HAP-1 (cell line): ENCODE measurements at regions not wholly inside any gene's neighbourhood (a gene's known extent, or its start where the extent isn't known, plus 50 kb on each side); places are given as distances from the start of the nearest gene placed in this dataset.

ENCODE experiments used
- DNase-seq, 2 experiments: peaks; one replicate each; pipeline ENCODE4 v3.0.0-alpha.2; 2016 to 2020; ENCODE audit warnings: low spot score in 2 of 2
- H3K27me3 ChIP-seq: fragments of 250-450 bp; sonication (Bioruptor Pico); 2 replicates; pipeline ENCODE4 v1.5.1; 2020; ENCODE audit warnings: low read depth, mild to moderate bottlenecking, moderate library complexity
- H3K36me3 ChIP-seq: fragments of 250-450 bp; sonication (Bioruptor Pico); replicated peaks from 2 replicates; pipeline ENCODE4 v1.5.1; 2020; ENCODE audit warnings: mild to moderate bottlenecking
- H3K4me1 ChIP-seq: fragments of 250-450 bp; sonication (Bioruptor Pico); 2 replicates; pipeline ENCODE4 v1.5.1; 2020; ENCODE audit warnings: mild to moderate bottlenecking
- H3K4me3 ChIP-seq: fragments of 250-450 bp; sonication (Bioruptor Pico); 2 replicates; pipeline ENCODE4 v1.5.1; 2020; ENCODE audit warnings: mild to moderate bottlenecking, moderate library complexity
- H3K9me3 ChIP-seq: fragments of 250-450 bp; sonication (Bioruptor Pico); 2 replicates; pipeline ENCODE4 v1.5.1; 2020; ENCODE audit warnings: mild to moderate bottlenecking, moderate library complexity
- in situ Hi-C: fragments of 300-500 bp; cut with MboI; formaldehyde crosslinking; loops from 3 replicates; pipeline ENCODE4 v1.14.3; 2020; ENCODE audit warnings: low sequenced_read_pairs, inconsistent platforms, mixed read lengths

DNA sequence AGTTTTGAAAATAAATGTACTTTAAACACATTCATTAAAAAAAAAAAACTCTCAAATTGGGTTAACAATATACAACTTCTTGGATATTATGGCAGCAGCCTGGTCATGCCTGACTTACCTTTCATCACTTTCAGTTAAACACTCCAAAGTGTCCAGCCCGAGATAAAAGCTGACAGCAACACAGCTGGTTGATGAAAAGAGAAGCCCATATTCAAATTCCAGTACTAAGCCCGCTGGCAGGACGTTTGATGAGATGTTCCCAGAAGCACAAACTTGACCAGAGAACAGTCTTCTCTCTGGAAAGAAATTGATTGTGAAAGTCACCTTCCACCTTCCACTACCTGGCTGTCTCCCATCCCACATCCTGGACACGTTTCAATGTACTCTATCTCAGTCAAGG, 586.3 kb downstream of the TDRD15 start:
- H3K4me3 ChIP-seq, result no peak overlapping the region
- no peaks in the 10 kb centered on the region for H3K36me3 ChIP-seq
- no peaks in the 10 kb centered on the region for H3K9me3 ChIP-seq
- no peak for DNase-seq
- H3K27me3 ChIP-seq, result no peaks in the 10 kb centered on the region
- no peaks in the 10 kb centered on the region for H3K4me1 ChIP-seq
- in situ Hi-C loops, result no loop called here

DNA sequence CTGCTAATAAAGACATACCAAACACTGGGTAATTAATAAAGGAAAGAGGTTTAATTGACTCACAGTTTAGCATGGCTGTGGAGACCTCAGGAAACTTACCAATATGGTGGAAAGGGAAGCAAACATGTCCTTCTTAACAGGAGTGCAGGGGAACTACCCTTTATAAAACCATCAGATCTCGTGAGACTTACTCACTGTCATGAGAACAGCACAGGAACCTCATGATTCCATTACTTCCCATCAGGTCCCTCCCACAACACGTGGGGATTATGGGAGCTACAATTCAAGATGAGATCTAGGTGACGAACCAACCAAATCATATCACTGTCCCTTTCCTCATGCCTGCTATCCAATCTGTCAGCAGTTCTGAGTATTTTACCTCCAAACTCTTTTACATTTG, 586.7 kb downstream of the TDRD15 start:
- in situ Hi-C loops, result no loop called here
- no peaks in the 10 kb centered on the region for H3K9me3 ChIP-seq

DNA sequence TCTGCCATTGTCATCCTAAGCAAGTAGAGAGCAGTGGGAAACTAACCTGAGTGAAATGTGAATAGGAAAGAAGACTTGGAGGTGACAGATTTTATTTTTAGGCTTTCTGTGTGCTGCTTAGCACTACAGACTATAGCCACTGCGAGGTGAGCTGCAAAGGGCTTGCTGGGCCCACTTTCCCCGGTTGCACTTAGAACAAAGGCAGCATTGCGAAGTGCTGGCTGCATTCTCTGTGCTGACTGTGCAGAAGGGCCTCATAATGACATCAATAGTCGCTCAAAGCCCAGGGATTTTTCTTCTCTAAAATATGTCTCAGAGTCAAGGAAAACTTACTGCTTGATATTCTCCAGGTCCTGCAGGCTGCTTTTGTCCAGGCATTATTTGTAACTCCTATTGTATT, 592.1 kb downstream of the TDRD15 start:
- DNase-seq, result no peak
- Histone ChIP-seq H3K4me1 (no peaks in the 10 kb centered on the region), H3K36me3 (no peaks in the 10 kb centered on the region), H3K27me3 (no peaks in the 10 kb centered on the region), H3K9me3 (no peaks in the 10 kb centered on the region), H3K4me3 (no peak overlapping the region)
- in situ Hi-C loops, result no loop called here

More for the DNA sequence above, 586.7 kb downstream of the TDRD15 start:
- H3K36me3 ChIP-seq, result no peaks in the 10 kb centered on the region
- H3K4me1 ChIP-seq, result no peaks in the 10 kb centered on the region
- H3K27me3 ChIP-seq, result no peaks in the 10 kb centered on the region
- H3K4me3 ChIP-seq, result no peak overlapping the region
- DNase-seq, result no peak

DNA sequence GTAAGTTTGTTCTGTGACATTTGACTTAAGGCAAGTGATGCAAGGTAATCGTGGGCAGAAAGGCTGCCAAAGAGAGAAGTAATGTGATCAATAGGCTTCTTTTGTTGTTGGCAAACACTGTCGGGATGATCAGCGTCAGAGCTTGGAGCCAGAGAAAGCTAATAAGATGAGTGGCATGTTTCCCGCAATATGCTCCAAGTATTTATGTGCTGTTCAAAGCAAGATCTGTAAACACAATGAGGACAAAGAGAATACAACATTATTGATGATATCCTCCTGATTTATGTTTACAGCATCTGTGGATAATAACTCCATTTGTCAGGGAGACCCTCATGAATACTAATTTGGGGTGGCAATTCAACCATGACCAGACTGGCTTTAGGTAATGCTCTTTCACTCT, 603.3 kb downstream of the TDRD15 start:
- Histone ChIP-seq H3K9me3 (no peaks in the 10 kb centered on the region), H3K27me3 (no peaks in the 10 kb centered on the region), H3K36me3 (no peaks in the 10 kb centered on the region), H3K4me1 (no peaks in the 10 kb centered on the region), H3K4me3 (no peak overlapping the region)
- in situ Hi-C loops, result no loop called here
- DNase-seq, result no peak

DNA sequence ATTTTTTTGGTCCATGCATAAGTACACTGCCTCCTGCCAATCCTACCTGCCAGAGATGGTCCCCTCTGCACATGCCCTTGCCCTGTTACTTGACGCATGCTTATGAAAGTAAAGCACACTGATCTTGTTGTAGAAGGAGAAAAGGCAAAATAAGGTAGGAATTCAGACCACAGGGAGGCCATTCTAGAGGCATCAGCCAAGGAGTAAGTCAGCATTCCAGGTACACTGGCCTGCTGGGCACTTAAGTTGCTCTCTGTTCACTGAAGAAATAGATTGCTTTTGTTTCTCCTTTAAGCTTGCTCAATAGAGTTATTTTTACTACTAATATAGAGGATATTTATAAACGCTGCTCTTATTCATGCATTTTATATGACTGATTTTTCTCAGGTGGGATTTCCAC, 604.4 kb downstream of the TDRD15 start:
- Histone ChIP-seq H3K4me3 (no peak overlapping the region), H3K4me1 (no peaks in the 10 kb centered on the region), H3K27me3 (no peaks in the 10 kb centered on the region), H3K36me3 (no peaks in the 10 kb centered on the region), H3K9me3 (no peaks in the 10 kb centered on the region)
- DNase-seq, result no peak
- in situ Hi-C loops, result no loop called here

DNA sequence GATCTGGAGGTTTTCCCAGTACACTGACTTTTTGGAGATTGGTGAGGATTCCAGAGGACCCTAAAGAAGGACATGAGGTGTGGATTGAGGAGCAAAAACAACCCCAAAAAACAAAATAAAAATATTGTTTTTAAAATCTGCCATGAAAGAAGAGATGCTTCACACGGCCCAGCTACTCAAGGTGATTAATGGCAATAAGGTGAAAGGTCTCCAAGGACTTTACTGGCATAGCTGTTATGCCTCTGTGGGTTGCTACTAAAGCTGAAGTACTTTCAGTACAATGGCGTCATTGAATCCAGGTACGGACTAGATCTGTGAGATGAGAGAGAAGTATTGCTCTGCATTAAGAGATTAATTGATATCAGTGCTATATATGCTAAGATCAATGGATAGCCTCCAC, 606.4 kb downstream of the TDRD15 start:
- in situ Hi-C loops, result no loop called here
- no peaks in the 10 kb centered on the region for H3K4me1 ChIP-seq

DNA sequence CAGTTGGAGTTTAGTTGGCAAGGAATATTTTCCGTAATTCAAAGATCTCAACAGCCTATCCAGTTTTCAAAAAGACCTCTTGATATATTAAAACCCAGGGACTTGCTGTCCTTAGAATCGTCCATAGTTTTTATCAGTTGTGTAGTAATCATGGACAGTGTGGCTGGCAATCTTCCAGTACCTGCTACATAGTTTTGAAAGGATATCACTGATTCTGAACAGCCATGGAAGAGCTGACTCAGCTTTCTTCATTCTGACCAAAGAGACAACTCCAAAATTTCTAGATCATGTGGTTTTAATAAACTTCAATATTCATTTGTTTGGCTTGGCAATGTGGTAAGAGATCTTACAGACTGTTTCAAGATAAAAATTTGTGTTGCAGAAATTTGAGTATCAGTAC, 616.7 kb downstream of the TDRD15 start:
- Histone ChIP-seq H3K4me3 (no peak overlapping the region), H3K4me1 (no peaks in the 10 kb centered on the region), H3K27me3 (no peaks in the 10 kb centered on the region), H3K36me3 (no peaks in the 10 kb centered on the region), H3K9me3 (no peaks in the 10 kb centered on the region)
- in situ Hi-C loops, result no loop called here
- no peak for DNase-seq

More for the DNA sequence above, 606.4 kb downstream of the TDRD15 start:
- Histone ChIP-seq H3K36me3 (no peaks in the 10 kb centered on the region), H3K9me3 (no peaks in the 10 kb centered on the region), H3K27me3 (no peaks in the 10 kb centered on the region), H3K4me3 (no peak overlapping the region)
- no peak for DNase-seq

DNA sequence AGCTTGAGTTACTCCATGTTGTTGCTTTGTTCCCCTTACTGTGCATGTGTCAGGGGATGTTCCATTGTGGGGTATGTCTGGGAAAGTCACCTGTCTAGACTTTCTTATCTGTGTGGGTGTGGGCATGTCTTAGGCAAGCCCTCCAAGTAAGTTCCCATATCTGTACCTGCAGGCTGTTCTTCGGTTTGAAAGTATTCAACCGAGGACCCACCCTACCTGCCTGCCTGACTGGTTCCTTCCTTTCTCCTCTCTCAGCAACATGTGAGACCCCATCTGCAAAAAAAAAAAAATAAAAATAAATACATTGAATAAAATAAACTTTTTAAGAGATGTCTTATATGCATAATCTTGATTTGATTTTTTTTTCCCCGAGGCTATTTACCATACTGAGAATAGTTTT, 622.7 kb downstream of the TDRD15 start:
- Histone ChIP-seq H3K27me3 (no peaks in the 10 kb centered on the region), H3K36me3 (no peaks in the 10 kb centered on the region), H3K4me1 (no peaks in the 10 kb centered on the region), H3K9me3 (no peaks in the 10 kb centered on the region), H3K4me3 (no peak overlapping the region)
- in situ Hi-C loops, result no loop called here
- no peak for DNase-seq

DNA sequence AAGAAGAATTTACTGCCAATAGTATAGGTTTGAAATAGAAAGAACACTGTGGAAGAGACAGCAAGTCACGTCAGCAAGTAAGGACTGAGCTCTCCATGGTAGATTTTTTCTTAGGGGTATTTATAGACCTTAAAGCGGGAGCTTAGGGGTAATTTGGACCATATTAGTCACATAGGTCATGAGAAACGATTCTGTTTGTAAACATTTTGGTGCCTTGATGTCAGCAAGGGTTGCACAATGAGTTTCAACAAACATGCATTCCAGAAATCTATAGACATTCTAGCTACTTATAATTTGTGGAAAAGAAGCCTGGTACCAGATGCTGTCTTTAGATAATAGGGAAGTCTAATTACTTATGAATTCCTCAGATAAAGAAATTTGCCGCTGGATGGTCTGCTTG, 624.7 kb downstream of the TDRD15 start:
- no peak for DNase-seq
- peaks cover 3% of the 10 kb centered on the region; the same call in 1 of the 2 replicates for H3K27me3 ChIP-seq
- no peaks in the 10 kb centered on the region for H3K9me3 ChIP-seq
- in situ Hi-C loops, result no loop called here
- H3K36me3 ChIP-seq, result no peaks in the 10 kb centered on the region
- H3K4me1 ChIP-seq, result no peaks in the 10 kb centered on the region
- H3K4me3 ChIP-seq, result no peak overlapping the region

DNA sequence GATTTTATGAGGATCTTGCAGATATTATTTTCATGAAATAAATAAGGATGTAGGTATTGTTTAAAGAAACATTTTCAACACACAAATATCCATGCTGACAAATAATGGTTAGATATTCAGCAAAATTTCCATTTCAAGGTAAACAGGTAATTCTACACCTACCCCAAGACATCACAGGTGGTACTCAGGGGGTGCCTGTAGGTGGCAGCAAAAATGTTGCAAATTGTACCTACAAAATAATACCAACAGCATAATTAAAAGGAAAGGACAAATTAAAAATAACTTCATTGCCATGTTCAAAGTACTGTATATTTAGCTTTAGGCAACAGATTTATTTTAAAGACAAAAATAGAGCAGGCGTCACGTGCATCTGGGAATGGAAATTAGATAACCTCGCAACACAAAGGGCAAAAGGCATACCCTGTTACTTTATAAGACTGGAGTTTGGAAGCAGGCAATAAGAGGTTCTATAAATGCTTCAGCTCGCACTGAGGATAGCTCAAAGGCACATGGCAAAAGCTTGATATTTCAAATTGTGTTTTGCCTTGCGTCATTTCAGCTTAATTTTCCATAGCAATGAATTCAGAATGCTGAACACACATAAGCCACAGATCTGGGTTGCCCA, 630.5 kb downstream of the TDRD15 start:
- Histone ChIP-seq H3K36me3 (no peaks in the 10 kb centered on the region), H3K27me3 (peaks cover 4% of the 10 kb centered on the region; the same call in 1 of the 2 replicates), H3K4me3 (no peak overlapping the region), H3K9me3 (no peaks in the 10 kb centered on the region), H3K4me1 (no peaks in the 10 kb centered on the region)
- in situ Hi-C loops, result no loop called here
- peak in 1 of 2 experiments; percentile 23 for DNase-seq

DNA sequence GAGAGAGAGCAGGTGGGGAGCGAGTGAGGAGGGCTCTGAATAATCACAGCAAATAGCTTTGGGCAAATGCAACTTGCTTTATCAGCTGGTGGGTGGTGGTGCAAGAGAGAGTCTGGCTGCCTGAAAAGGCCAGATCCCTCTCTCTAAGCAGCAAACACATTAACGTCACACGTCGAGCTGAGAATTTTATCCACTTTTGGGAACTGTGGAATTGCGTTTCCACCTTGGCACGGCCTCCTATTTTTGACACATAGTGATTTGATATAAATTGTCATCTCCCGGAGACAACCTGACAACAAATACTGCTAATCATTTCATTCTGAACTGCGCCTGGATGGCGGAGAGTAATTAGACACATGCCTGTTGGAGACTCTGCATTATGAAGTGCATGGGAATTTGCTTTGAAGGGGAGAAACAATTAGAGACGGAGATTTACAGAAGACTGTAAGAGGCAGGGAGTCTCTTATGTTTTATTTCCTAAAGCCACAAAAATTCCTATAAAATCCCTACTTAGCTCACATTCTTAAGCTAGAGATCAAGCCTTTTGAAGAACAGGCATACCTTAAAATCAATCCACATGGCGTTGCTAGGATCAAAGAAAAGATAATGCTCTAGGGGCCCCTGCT, 634.1 kb downstream of the TDRD15 start:
- H3K27me3 ChIP-seq, result peaks cover 4% of the 10 kb centered on the region
- H3K4me1 ChIP-seq, result no peaks in the 10 kb centered on the region
- DNase-seq, result peak in 1 of 2 experiments; percentile 27
- no peaks in the 10 kb centered on the region for H3K9me3 ChIP-seq
- H3K36me3 ChIP-seq, result no peaks in the 10 kb centered on the region
- no peak overlapping the region for H3K4me3 ChIP-seq
- in situ Hi-C loops, result no loop called here

DNA sequence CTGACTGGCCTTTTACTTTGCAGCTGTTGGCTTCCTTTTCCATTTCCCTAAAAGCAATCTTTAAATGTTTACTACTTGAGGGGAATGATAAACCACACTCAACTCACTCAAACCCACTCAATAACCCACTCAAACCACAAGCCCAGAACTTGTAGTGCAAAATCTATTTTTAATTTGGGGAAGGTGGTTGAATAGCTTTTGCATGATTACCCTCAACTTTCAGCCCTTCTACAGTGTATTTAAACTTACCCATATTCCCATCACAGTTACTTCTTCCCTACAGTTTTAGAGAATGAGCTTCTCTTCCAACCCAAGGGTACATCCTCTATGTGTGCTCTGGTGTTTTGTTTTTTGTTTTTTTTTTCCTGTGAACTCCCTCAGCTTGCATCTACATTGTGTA, 636.1 kb downstream of the TDRD15 start:
- Histone ChIP-seq H3K4me1 (no peaks in the 10 kb centered on the region), H3K27me3 (no peaks in the 10 kb centered on the region; the same call in 1 of the 2 replicates), H3K9me3 (no peaks in the 10 kb centered on the region), H3K4me3 (no peak overlapping the region), H3K36me3 (no peaks in the 10 kb centered on the region)
- in situ Hi-C loops, result no loop called here
- DNase-seq, result no peak

DNA sequence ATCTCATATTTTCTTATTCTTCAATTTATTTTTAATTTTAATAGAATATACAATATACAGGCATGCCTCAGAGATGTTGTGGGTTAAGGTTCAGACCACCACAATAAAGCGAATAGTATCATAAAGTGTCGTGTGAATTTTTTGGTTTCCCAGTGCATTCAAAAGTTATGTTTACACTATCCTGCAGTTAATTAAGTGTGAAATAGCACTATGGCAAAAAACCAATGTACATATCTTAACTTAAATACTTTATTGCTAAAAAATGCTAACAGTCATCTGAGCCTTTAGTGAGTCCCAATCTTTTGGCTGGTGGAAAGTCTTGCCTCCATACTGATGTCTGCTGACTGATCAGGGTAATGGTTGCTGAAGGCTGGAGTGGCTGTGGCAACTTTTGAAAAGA, 637.6 kb downstream of the TDRD15 start:
- no peaks in the 10 kb centered on the region; the same call in 1 of the 2 replicates for H3K27me3 ChIP-seq
- H3K9me3 ChIP-seq, result no peaks in the 10 kb centered on the region
- H3K36me3 ChIP-seq, result no peaks in the 10 kb centered on the region
- in situ Hi-C loops, result no loop called here
- no peaks in the 10 kb centered on the region for H3K4me1 ChIP-seq
- no peak overlapping the region for H3K4me3 ChIP-seq
- no peak for DNase-seq

DNA sequence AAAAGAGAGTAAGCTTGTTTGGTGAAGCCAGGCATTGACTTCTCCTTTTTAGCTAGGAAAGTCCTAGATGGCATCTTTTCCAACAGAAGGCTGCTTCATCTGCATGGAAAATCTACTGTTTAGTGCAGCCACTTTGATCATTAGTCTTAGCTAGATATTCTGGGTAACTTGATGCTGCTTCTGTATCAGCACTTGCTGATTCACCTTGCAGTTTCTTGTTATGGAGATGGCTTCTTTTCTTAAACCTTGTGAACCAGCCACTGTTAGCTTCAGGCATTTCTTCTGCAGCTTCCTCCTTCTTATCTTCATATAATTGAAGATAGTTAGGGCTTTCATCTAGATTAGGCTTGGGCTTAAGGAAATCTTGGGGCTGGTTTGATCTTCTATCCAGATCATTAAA, 639.7 kb downstream of the TDRD15 start:
- Histone ChIP-seq H3K9me3 (no peaks in the 10 kb centered on the region), H3K27me3 (no peaks in the 10 kb centered on the region; the same call in 1 of the 2 replicates), H3K4me1 (no peaks in the 10 kb centered on the region), H3K4me3 (no peak overlapping the region), H3K36me3 (no peaks in the 10 kb centered on the region)
- no peak for DNase-seq
- in situ Hi-C loops, result no loop called here

DNA sequence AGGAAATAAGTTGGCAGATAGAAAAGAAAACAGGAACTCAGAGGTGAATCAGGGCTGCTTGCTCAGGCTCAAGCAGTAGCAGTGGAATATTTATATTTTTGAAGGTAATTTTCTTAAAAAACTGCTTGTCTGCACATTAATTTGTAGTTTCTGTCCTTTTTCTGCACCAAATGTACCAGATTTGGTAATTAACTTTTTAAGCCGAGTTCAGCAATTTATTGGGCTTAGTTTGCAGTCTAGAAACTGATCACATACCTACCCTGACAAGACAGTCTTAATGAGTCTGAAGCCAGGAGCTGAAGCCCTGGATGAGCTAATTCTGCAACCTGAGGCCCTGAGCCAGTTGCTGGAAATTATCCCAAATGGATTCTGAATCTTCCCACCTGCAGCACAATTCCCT, 647.0 kb downstream of the TDRD15 start:
- DNase-seq, result no peak
- Histone ChIP-seq H3K9me3 (no peaks in the 10 kb centered on the region), H3K4me3 (no peak overlapping the region), H3K27me3 (no peaks in the 10 kb centered on the region), H3K4me1 (no peaks in the 10 kb centered on the region), H3K36me3 (no peaks in the 10 kb centered on the region)
- in situ Hi-C loops, result no loop called here
